AG08395 (cell line): ENCODE measurements at regions not wholly inside any gene's neighbourhood (a gene's known extent, or its start where the extent isn't known, plus 50 kb on each side); places are given as distances from the start of the nearest gene placed in this dataset.
A peak's percentile ranks its signal among the peaks of the same experiment; 100 is the strongest.

Experiments
- DNase-seq: peaks from one replicate; pipeline ENCODE4 v3.0.0; 2012; ENCODE audit warnings: mixed read lengths, low spot score

GRCh38 chr14:85273099-85273677, 256.8 kb upstream of the FLRT2 start:
- peak; percentile 12 for DNase-seq

DNA sequence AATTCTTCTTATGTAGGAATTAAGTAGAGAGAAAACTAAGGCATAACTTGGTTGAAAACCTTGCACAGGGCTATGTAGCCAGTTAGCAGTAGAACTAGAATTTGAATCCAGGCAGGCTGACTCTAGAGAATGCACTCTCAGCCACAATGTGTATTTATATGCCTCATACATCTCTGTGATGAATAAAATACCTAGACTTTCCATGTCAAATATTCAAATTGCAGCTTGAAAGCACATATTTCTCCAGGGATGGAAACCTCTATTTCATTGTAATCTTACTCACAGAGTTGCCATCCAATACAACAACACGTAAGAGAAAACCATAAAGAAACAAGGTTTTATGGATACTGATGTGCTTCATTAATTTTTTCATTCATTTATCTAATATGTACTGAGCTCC, 256.0 kb upstream of the FLRT2 start:
- DNase-seq, result no peak

DNA sequence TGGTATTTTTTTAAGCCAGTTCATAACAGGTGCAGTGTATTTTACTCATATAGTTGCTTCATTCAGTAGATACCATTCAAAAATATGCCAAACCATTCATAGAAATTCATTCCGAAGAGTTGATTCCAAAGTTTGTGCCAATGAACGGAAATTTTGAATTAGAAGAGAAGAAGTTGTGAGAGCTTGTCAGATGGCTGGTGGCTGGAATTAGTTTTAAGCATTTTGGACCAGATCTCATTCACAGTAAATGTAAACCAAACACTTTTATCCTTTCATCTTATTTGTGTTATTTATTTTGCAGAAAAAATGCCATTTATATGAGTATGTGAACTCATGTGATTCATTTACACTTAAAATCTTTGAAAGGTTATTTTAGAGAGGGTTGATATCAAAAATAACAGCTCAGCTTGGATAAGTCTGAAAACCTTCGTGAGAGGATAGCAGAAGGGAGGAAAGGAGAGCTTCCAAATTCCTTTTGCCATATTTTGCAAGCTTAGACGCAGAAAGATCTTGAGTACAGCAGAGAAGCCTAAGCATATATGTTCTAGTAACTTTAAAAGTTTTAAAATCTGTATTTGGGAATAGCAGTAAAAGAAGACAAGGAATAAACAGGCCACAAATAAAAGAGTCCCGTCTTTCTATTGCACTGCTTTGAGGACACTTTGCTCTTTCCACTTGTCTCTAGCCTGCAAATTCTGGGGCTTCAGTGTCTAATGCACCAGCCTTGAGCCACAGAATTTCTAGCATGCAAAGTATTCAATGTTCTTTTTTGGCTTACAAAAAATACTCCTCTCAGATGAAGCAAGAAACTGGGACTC, 253.6 kb upstream of the FLRT2 start:
- no peak for DNase-seq

GRCh38 chr14:85276979-85277228, 253.0 kb upstream of the FLRT2 start:
- DNase-seq, result no peak

- DNase-seq, result no peak
Measured at GRCh38 chr14:85279407-85279806, 250.5 kb upstream of the FLRT2 start.

- peak; percentile 12 for DNase-seq
Measured at GRCh38 chr14:85280074-85280473, 249.9 kb upstream of the FLRT2 start.

DNA sequence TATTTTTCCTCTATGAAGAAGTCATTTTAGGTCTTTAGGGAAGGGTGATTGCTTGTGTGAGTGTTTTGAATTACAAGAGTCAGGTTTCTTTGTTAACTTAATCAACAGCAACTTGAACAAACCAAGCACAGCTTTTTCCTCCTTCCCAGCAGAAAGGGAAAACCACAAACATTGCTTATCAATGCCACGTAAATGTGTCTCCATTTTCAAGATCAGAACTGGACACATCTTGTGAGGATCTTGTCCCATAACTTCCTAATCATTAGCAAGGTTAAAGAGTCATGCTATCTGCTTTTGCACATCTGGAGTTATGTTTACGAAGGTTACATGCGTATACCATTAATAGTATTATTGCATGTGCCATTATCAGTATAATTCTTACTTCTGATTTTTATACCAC, 248.0 kb upstream of the FLRT2 start:
- no peak for DNase-seq

GRCh38 chr14:85288041-85288440, 241.9 kb upstream of the FLRT2 start:
- no peak for DNase-seq

GRCh38 chr14:85291731-85292130, 238.2 kb upstream of the FLRT2 start:
- DNase-seq, result no peak

- no peak for DNase-seq
Measured at GRCh38 chr14:85293612-85294234, 236.2 kb upstream of the FLRT2 start.

GRCh38 chr14:85295318-85295717, 234.6 kb upstream of the FLRT2 start:
- DNase-seq, result no peak

DNA sequence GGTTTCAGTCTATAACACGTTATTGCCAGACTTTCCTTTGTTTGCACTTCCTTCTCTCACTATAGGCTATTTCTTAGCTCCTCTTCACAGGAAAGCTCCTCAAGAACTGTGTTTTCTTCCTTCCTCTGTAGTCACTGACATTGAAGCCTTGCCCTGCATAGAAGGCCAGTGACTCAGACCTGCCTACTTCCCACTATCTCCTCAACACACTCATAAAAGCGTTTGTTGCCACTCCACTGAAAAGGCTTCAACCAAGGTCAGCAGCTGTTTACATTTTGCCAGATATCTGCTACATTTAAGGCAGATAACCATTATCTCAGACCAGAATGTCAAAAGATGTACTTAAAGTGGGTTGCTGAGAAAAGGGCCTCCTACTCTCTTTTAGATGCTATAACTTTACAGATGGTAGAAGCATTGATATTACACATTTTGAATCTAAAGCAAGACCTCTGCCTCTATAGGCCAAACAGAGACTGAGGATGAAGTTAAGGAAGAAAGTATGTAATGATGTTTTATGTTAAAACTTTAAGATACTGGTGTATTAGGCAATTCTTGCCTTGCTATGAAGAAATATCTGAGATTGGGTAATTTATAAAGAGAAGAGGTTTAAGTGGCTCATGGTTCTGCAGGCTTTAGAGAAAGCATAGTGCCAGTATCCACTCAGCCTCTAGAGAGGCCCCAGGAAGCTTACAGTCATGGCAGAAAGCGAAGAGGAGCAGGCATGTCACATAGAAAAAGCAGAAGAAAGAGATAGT, 233.3 kb upstream of the FLRT2 start:
- DNase-seq, result peak; percentile 65

DNA sequence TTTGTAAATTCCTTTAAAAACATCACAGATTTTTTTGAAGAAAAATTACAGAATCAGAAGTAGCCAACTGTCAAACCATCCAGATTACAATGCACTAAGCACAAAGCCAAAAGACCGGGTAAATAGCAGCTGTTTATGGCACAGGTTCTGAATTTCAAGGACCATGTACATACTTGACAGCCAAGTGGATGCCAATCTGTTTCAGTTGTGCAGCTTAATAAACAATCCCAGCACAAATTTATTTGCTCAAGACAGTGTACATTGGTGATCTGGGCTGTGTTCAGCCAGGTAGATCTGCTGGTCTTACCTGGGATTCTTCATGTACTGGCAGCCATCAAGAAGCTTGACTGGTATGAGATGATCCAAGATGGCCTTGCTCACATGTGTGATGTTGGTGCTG, 229.8 kb upstream of the FLRT2 start:
- DNase-seq, result no peak

DNA sequence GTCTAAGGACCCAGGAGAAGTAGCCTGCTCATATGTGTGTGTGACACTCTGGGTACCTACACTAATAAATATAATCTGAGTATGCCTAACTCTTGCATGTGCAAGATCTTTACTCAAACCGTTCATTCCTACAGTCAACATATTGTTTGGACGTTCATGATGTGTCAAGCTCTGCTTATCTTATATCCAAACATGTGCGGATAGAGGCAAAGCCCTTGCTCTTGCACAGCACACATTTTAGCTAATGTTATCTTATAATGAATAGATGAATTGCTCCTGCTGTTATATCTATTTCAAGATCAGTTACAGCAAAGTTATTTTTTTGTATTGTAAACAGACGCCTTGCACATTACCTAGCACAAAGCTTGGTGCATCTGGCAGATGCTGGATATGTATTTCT, 228.4 kb upstream of the FLRT2 start:
- no peak for DNase-seq

DNA sequence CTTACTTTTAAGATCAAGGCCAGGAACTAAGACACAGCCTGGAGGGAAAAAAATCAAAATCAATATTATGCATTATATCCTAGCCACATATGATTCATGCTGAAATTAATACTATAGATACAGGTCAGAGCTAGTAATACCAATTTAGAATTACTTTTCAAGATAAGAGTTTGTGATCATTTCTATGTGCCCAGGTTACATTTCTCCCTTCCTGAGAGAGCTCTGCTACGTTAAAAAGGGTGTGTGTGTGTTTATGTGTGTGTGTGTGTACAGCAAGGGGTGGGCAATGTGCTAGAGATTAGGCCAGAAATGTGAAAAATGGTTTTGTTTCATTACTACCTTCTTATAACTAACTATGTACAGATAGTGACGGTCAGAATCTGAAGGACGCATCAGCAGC, 223.9 kb upstream of the FLRT2 start:
- DNase-seq, result no peak

GRCh38 chr14:85308531-85309300, 221.2 kb upstream of the FLRT2 start:
- DNase-seq, result no peak

DNA sequence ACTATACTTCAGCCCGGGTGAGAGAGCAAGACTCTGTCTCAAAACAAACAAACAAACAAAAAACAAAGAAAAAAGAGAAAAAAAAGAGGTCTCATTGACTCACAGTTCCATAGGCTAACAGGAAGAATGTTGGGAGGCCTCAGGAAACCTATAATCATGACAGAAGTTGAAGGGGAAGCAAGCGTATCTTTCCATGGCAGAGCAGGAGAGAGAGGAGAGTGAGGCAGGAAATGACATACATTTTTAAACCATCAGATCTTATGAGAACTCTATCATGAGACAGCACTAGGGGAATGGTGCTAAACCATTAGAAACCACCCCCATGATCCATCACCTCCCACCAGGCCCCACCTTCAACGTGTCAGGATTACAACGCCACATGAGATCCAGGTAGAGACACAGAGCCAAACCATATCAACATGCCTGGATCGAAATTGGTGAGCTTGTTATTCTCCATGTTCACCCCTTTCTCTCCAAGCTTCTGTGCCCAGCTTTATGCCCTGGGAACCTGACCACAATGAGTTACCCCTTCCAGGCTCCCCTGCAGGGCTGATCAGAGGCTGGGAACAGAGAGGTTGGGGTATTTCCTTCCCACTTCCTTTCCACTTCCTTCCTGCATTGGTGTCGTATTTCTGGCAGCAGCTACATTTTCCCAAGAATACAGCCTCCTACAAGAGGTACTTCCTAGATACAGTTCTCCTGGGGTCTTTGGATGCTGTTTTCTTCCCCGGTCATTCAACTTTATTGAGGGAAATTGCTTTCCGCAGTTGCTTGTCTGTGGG, 219.3 kb upstream of the FLRT2 start:
- DNase-seq, result no peak

GRCh38 chr14:85313560-85314207, 216.3 kb upstream of the FLRT2 start:
- no peak for DNase-seq

DNA sequence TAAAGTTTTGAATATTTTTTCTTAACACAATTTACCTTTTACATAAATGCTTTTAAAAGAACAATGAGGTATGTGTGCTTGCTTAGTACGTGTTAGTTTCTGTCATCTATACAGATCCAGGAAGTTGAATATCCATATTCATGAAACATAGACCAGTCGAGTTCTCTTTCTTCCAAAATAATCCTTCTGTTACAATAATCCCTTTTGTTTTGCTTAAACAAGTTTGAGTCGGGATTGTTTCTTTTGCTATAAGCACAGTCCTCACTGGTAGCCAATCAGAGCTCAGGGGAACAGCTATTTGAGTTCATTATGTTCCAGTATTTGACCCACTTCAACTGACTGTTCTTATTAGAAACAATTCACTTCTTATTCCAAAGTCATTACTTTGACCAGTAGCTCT, 214.7 kb upstream of the FLRT2 start:
- no peak for DNase-seq

- DNase-seq, result no peak
Measured at GRCh38 chr14:85315733-85316290, 214.1 kb upstream of the FLRT2 start.
